NCI-H2029 treated with DMSO at 0.1 percent for 48 hours (cell line): ENCODE measurements at regions not wholly inside any gene's neighbourhood (a gene's known extent, or its start where the extent isn't known, plus 50 kb on each side); places are given as distances from the start of the nearest gene placed in this dataset.
"Not testable (repeated sequence)": the region's sequence is repeated elsewhere in the genome, so short reads cannot be mapped to it uniquely, and the experiment has no call there.

Source experiments
- DNase-seq: peaks from one replicate; lab custom pipeline; 2025; lab: John Stamatoyannopoulos, UW

GRCh38 chr20:1810926-1811620, 84.1 kb upstream of the SIRPA start:
- no peak for DNase-seq

DNA sequence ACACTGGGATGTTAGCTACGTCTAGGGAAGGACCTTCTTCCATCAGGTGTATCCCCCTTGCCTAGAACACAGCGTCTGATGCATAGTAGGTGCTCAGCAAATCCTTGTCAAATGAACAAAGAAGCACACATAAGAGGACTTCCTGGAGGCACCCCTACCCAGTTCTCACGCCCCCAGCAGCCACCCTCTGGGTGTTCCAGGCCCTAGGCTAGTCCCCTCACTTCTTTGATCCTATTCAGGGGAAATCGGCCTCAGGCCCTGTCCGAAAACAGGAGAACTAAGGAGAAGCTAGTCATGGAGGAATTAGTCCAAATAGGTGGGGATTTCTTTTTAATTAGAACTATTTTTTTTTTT, 84.7 kb upstream of the SIRPA start:
- DNase-seq = no peak

- no peak for DNase-seq
Measured at GRCh38 chr20:1809611-1810510, 85.3 kb upstream of the SIRPA start.

DNA sequence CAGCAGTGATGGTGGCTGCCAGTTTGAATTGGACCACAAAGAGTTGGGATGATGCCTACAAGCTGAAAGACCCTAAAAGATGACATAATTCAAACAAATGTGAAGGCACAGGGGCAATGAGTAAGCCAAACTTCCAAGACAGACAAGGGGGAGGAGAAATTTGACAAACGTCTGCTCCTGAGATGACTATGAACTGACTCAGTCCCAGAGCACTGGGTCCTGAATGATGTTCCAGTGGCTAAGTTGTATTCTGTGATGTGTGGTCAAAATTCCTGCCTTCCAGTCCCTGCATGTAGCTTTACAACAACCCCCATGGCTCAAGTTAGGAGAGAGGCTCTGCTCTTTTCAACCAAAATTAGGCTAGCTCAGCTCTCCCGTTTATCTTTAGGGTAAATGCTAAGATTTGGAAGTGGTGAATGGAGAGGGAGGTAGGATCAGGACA, 86.1 kb upstream of the SIRPA start:
- no peak for DNase-seq

GRCh38 chr20:1808101-1808500, 87.1 kb upstream of the SIRPA start:
- DNase-seq = no peak

DNA sequence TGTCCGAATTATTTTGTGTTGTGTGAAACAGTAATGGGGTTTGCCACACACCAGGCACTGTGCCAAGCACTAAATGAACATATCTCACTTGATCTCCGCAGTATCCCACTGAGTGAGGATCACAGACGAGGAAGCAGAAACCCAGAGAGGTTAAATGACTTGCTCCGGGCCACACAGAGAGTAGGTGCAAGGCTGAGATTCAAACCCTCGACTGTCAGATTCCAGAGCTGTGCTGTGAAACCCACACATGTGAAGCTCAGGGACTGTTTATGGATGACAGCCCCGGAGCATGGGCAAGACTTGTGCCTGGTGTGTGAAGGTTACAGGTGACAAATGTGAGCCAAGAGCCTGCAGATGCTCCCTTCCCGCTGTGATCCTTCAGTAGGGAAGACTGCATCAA, 87.8 kb upstream of the SIRPA start:
- DNase-seq = no peak

- DNase-seq = no peak
Measured at GRCh38 chr20:1806456-1806855, 88.8 kb upstream of the SIRPA start.

GRCh38 chr20:1805816-1806215, 89.4 kb upstream of the SIRPA start:
- no peak for DNase-seq

- no peak for DNase-seq
Measured at GRCh38 chr20:1805161-1805581, 90.0 kb upstream of the SIRPA start.

DNA sequence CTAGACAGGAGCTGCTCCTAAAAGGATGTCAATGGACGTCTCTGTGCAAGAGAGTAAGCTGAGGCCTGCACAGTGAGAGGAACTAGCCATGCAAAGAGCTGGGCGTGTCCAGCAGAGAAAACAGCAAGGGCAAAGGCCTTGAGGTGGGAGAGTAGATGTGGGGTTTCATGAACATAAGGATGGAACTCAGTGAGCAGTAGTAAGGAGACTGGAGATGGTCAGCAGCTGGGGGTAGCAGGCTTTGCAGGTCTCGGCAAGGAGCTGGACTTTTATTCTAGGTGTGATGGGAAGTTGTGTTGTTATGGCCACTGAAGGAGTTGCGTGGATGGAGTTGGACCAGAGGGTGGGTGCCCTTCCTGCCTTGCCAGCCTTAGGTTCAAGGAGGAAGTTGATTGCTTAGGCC, 90.7 kb upstream of the SIRPA start:
- no peak for DNase-seq

- DNase-seq = no peak
Measured at GRCh38 chr20:1803932-1804501, 91.2 kb upstream of the SIRPA start.

- no peak for DNase-seq
Measured at GRCh38 chr20:1803061-1803931, 91.9 kb upstream of the SIRPA start.

DNA sequence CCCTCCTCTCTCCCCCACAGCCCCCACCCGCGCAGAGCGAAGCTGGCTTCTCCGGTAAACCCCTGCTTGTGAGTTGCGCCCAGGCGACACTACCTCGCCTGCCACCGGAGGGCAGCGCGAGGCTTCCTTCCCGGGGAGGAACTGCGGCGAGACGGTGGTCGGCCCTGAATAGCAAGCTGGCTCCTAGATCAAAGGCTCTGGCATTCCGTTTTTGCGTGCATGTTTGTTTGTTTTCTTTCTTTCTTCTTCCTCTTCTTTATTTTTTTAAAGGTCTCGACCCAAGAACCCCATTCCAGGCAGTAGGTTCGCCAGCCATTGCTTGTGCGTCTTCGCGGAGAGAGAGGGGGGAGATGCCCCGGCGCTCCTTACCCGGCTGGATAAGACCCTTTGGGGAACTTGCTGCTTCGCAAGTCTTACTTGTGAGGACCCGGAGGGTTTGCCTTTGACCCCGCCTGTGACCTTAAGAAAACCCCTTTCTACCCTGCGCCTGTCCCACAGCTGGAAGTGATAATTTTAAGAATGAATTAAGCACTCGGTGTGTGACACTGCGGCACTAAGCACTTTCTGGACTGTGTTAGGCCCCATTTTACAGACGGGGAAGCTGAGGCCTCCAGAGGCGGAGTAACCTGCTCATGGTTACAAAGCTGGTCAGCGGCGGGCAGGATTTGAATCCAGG, 92.7 kb upstream of the SIRPA start:
- DNase-seq = no peak

GRCh38 chr20:1801929-1802306, 93.3 kb upstream of the SIRPA start:
- no peak for DNase-seq

- DNase-seq = no peak
Measured at GRCh38 chr20:1801225-1801928, 93.8 kb upstream of the SIRPA start.

- no peak for DNase-seq
Measured at GRCh38 chr20:1800777-1801176, 94.4 kb upstream of the SIRPA start.

DNA sequence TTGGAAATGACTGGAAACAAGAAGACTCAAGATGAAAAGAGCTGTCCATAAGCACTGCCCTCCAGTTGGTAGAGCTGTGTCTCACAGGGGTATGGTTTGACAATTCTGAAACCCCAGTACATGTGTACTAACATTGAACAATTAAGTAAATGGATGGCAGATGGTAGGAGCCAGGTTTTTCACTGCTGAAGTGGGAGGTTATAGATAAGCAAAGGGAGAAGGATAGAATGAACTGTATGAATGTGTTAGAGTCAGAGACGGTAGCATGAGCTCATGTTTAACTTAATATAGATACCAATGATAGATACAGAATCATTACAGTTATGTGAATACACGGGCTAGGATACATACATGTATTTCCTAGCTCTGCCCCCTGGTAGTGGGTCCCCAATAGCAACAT, 95.0 kb upstream of the SIRPA start:
- DNase-seq = no peak

GRCh38 chr20:1799746-1800145, 95.5 kb upstream of the SIRPA start:
- DNase-seq = not testable (repeated sequence)

DNA sequence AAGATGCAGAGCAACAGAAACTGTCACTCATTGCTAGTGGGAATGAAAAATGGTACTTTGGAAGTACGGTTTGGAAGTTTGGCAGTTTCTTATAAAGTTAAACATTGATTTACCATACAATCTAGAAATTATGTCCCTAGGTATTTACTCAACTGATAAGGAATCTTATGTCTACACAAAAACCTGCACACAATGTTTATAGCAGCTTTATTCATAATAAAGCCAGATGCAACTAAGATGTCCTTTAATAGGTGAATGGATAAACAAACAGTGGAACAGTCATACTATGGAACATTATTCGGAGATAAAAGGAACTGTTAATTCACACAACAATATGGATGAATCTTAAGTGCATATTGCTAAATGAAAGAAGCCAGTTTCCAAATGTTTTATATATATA, 96.2 kb upstream of the SIRPA start:
- DNase-seq = no peak

- DNase-seq = no peak
Measured at GRCh38 chr20:1793821-1794220, 101.4 kb upstream of the SIRPA start.

GRCh38 chr20:1792274-1792673, 102.9 kb upstream of the SIRPA start:
- DNase-seq = no peak
